GM10266 (cell line): ENCODE measurements at regions not wholly inside any gene's neighbourhood (a gene's known extent, or its start where the extent isn't known, plus 50 kb on each side); places are given as distances from the start of the nearest gene placed in this dataset.

Experiments
- DNase-seq: peaks from one replicate; pipeline ENCODE4 v3.0.0; 2012; ENCODE audit errors: extremely low spot score
- CTCF ChIP-seq: IDR thresholded peaks from 2 replicates; pipeline ENCODE4 v1.5.1; 2012; ENCODE audit warnings: mild to moderate bottlenecking, low read depth; ENCODE audit not compliant: control insufficient read depth, insufficient read depth; ENCODE audit errors: missing control alignments

GRCh38 chr3:40921251-40921650, 278.1 kb upstream of the CTNNB1 start:
- no peak for DNase-seq
- no peak for TF ChIP-seq CTCF

- no peak for DNase-seq
- no peak for TF ChIP-seq CTCF
These were observed 276.2 kb upstream of the CTNNB1 start for GRCh38 chr3:40923143-40923542.

GRCh38 chr3:40923651-40924050, 275.7 kb upstream of the CTNNB1 start:
- TF ChIP-seq CTCF, result no peak
- no peak for DNase-seq

- TF ChIP-seq CTCF, result no peak
- no peak for DNase-seq
These were observed 274.7 kb upstream of the CTNNB1 start for GRCh38 chr3:40924559-40925141.

- DNase-seq, result no peak
- TF ChIP-seq CTCF, result no peak
These were observed 274.1 kb upstream of the CTNNB1 start for GRCh38 chr3:40925231-40925630.

GRCh38 chr3:40930131-40930538, 269.2 kb upstream of the CTNNB1 start:
- no peak for TF ChIP-seq CTCF
- DNase-seq, result no peak

GRCh38 chr3:40930756-40931155, 268.5 kb upstream of the CTNNB1 start:
- no peak for TF ChIP-seq CTCF
- DNase-seq, result no peak
